Cardiac septum (tissue), 1 donor: ENCODE measurements at regions not wholly inside any gene's neighbourhood (a gene's known extent, or its start where the extent isn't known, plus 50 kb on each side); places are given as distances from the start of the nearest gene placed in this dataset.
"Not testable (repeated sequence)": the region's sequence is repeated elsewhere in the genome, so short reads cannot be mapped to it uniquely, and the experiment has no call there.

ENCODE experiments used
- DNase-seq: peaks from one replicate; pipeline ENCODE4 v3.0.0-alpha.2; 2020; ENCODE audit warnings: low spot score
- intact Hi-C: fragments of 100-400 bp; cut with DNase I; formaldehyde crosslinking; loops from one replicate; pipeline ENCODE4 v1.14.0; 2022
- donor health status: DM: no; HTN: no; CAD: no.

GRCh38 chr11:129503646-129504045, 128.0 kb downstream of the BARX2 start:
- DNase-seq: no peak
- intact Hi-C loops: no loop called here

DNA sequence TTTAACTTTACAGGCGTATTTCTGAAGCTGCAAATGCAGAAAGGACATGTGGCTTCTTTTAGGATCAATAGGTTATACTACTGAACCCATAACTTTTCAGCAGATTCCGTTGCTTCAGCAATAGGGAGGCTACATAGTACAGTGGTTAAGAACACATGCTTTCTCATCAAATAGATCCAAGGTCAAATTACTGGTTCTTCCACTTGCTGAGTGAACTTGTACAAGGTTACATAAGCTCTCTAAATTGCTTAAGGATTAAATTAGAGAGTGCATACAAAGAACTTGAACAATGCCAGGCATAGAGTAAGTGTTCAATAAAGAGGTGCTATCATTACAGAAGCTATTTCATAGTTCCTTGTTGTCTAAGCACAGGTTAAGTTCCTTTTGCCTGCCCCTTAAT, 129.6 kb downstream of the BARX2 start:
- intact Hi-C loops: no loop called here
- DNase-seq: no peak

GRCh38 chr11:129508163-129508562, 132.5 kb downstream of the BARX2 start:
- no peak for DNase-seq
- intact Hi-C loops: no loop called here

- DNase-seq: no peak
- intact Hi-C loops: no loop called here
These were observed 152.6 kb downstream of the BARX2 start for GRCh38 chr11:129528296-129528695.

GRCh38 chr11:129530154-129530895, 154.7 kb downstream of the BARX2 start:
- DNase-seq: no peak
- intact Hi-C loops: no loop called here

DNA sequence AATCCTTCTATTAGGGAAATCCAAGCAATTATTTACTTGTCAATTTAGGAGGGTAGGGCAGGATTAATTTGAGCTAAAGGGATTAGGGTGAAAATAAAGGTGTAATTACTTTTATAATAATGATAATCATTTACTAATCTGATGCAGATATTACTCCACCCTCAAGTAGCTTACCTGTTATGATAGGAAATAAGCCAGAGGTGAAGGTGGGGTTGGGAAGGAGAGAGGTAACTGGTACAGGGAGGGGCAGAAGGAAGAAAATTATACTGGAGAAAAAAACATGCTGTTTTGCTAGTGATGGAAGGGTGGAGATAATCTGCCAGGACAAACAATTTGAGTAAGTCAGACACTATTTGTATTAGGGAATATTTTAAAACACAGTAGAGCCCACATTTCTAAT, 157.7 kb downstream of the BARX2 start:
- intact Hi-C loops: no loop called here
- DNase-seq: no peak

- intact Hi-C loops: no loop called here
- DNase-seq: no peak
These were observed 160.7 kb downstream of the BARX2 start for GRCh38 chr11:129536338-129536737.

DNA sequence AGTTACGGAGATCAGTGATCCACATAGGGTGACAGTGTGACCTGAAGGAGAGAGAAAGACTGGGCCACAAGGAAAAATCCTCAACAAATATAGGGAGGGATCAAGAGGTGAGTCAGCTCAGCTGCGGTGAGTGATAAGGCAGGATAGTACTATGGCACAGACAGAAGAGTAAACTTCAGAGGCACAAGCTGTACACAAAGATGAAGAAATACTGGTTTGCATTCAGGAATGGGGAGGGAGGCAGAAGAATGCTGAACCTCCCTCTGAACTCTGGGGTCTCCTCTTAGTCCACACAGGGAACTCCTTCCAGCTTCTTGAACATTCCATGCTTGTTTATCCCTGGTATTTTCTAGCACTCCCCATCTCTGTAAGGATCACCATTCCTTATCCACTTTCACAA, 162.7 kb downstream of the BARX2 start:
- intact Hi-C loops: no loop called here
- no peak for DNase-seq

- DNase-seq: no peak
- intact Hi-C loops: no loop called here
These were observed 168.1 kb downstream of the BARX2 start for GRCh38 chr11:129543515-129544290.

GRCh38 chr11:129544691-129545090, 169.0 kb downstream of the BARX2 start:
- intact Hi-C loops: no loop called here
- no peak for DNase-seq

GRCh38 chr11:129546266-129546665, 170.6 kb downstream of the BARX2 start:
- DNase-seq: no peak
- intact Hi-C loops: no loop called here

- DNase-seq: no peak
- intact Hi-C loops: no loop called here
These were observed 181.8 kb downstream of the BARX2 start for GRCh38 chr11:129557421-129557820.

GRCh38 chr11:129569007-129569406, 193.4 kb downstream of the BARX2 start:
- DNase-seq: no peak
- intact Hi-C loops: no loop called here

DNA sequence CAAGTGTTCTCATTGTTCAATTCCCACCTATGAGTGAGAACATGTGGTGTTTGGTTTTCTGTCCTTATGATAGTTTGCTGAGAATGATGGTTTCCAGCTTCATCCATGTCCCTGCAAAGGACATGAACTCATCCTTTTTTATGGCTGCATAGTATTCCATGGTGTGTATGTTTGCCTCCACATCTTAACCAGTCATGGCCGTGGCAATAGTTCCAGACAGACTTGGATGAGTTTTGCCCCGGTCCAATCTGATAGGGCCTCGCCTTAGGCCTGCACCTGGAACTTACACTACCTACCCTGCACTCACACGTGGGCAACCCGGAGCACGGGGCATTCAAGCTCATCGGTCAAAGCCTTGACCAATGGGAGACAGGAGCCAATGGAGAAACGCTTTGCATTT, 197.0 kb downstream of the BARX2 start:
- intact Hi-C loops, DNase-seq: not testable (repeated sequence)

DNA sequence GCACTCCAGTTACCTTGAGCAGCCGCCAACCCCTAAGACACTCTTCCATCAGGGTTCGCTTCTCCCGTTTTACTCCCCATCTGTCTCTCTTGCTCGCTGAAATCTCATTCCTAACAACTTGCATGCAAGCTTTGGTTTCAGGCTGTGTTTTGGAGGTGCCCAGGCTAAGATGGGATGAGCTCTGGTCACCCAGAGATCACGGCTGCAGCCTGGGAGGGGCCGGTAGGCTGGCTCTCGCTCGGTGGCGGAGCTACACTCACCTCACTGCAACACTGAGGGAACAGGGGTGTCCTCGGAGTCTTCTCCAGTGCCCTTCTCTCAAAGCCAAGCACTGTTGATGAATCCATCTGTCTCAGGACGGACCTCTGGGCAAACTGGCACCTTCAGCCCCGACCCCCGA, 197.5 kb downstream of the BARX2 start:
- no peak for DNase-seq
- intact Hi-C loops: no loop called here

DNA sequence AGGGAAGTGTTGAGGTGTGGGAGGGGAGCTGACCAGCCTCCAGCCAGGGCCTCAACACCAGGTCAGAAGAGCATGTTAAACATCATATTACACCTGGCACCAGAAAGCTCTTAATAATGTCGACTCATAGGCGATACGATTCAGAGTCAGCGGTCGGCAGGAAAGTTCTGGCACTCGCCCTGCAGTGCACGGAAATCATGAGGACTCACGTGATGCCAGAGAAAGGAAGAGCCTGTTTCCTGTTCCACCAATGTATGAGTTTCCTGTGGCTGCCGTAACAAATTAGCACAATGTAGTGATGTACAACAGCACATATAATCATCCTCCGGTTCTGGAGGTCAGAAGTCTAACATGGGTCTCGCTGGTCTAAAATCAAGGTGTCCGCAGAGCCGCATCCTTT, 198.8 kb downstream of the BARX2 start:
- intact Hi-C loops: no loop called here
- DNase-seq: no peak

- DNase-seq: no peak
- intact Hi-C loops: no loop called here
These were observed 201.0 kb downstream of the BARX2 start for GRCh38 chr11:129576652-129577051.

DNA sequence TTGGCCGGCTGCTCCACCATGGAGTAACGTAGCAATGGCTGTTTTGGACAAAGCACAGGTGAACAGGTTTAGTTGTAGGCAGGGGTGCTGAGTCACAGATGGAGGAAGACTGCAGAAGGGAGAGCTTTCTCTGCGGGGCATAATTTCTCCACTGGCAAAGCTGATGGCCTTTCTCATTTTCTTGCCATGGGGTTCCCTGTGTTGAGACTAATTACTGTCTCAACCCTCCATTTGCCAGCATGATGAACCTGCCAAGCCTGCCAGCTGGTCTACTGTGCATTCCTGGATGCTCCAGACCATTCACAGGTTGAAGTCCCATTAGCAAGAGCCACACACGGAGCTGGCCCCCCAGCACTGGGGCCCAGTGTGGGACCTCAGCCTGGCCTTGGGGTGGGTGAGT, 202.4 kb downstream of the BARX2 start:
- intact Hi-C loops: no loop called here

DNA sequence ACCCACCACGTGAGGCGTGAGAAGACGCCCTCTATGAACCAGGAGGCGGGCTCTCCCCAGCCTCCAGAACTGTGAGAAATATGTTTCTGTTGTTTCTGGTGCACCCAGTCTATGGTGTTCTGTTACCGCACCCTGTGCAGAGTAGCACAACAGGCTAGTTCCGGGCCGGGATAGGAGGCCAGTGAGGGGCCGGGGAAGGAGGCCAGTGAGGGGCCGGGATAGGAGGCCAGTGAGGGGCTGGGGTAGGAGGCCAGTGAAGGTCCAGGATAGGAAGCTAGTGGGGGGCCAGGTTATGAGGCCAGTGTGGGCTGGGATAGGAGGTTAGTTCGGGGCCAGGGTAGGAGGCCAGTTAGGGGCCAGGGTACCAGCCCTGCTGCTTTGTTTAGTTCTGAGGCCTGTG, 204.6 kb downstream of the BARX2 start:
- DNase-seq: no peak
- intact Hi-C loops: no loop called here

More for the DNA sequence above, 202.4 kb downstream of the BARX2 start:
- DNase-seq: no peak

GRCh38 chr11:129584316-129584715, 208.7 kb downstream of the BARX2 start:
- no peak for DNase-seq
- intact Hi-C loops: no loop called here

DNA sequence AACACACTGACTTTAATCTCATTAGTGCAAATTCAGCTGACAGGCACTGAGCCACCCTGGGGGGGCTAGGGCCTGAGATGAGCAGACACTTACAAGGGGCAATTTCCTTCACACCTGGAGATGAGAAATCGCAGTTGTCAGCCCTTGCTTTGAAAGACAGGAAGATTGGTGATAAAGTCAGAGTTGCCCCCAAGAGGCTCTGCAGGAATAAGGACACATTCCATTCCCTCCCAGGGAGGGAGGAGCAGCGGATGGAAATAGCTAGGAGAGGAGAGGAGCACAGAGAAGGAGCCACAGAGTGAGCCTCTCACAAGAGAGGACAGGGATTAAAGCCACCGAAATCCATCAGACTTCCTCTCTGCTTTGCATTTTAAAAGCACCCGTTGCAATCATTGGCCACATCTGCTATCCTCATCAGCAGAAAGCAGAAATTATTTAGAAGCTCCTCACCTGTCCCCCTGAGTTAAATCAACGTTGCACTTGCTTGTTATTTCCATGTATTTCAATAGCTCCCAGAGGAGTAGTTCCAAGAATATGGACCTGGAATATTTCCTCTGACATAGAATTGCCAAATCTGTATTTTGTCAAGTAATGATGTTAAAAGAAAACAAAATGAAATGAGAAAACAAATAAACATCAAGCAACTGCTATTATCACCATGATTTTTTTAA, 213.7 kb downstream of the BARX2 start:
- no peak for DNase-seq
- intact Hi-C loops: no loop called here
